ENCODE measurements at regions not wholly inside any gene's neighbourhood (a gene's known extent, or its start where the extent isn't known, plus 50 kb on each side); places are given as distances from the start of the nearest gene placed in this dataset.
A peak's percentile ranks its signal among the peaks of the same experiment; 100 is the strongest.
"Not testable (repeated sequence)": the region's sequence is repeated elsewhere in the genome, so short reads cannot be mapped to it uniquely, and the experiment has no call there.

DNA sequence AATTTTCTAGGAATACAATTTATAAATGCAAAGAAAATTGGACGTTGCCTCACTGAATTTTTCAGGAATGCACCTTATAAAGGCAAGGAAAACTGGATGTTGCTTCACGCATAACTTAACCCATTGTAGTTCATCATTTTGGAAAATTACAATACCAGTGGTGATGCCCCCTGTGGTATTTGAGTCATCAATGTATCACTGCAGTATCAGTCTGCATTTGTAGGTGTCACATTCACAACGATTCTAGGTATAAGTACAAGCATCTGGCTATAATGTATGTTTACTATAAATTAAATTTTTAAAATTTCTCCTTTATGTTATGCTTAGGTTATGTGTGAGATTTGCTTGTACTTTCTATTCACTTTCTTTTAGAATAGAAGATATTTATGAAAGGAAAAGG is 55.9 kb upstream of the KIF2A start:
- H3K27ac Mint-ChIP-seq; H3K27me3 Mint-ChIP-seq (ENCODE audit: low read depth in 2 of 2); intact Hi-C loops (cut with micrococcal nuclease); DNase-seq; H3K4me1 ChIP-seq (ENCODE audit: control insufficient read depth, insufficient read depth, low read length); H3K9me3 Mint-ChIP-seq; H3K9me3 ChIP-seq (ENCODE audit: control insufficient read depth, insufficient read depth, low read length); H3K4me3 ChIP-seq (ENCODE audit: low read length); H3K4me3 Mint-ChIP-seq; H3K4me1 Mint-ChIP-seq; H3K27ac ChIP-seq (ENCODE audit: low read length); H3K36me3 Mint-ChIP-seq; H3K27me3 ChIP-seq (ENCODE audit: control insufficient read depth, insufficient read depth, low read length); H3K36me3 ChIP-seq (ENCODE audit: control insufficient read depth, insufficient read depth, low read length); ATAC-seq: not testable (repeated sequence)
- 94% methylated on average over 2 of the region's 3 CpGs for WGBS (ENCODE audit: insufficient coverage)

DNA sequence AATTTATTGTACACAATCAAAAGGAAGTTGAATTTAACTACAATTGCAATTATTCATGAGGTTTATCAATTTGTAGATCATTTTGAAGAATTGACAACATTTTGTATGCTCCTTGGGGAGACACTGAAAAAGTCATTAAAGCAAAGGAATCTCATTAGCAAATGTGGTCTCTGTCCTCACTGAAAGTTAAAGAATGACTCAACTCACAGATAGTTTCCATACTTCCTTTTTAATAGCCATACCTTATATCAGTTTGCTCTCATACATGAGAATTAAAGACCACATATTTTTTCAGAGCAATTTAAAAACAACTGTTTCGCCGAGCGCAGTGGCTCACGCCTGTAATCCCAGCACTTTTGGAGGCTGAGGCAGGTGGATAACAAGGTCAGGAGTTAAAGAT is 55.1 kb upstream of the KIF2A start:
- DNase-seq; H3K27me3 Mint-ChIP-seq (ENCODE audit: low read depth in 2 of 2); H3K4me3 ChIP-seq (ENCODE audit: low read length); H3K4me1 ChIP-seq (ENCODE audit: control insufficient read depth, insufficient read depth, low read length); H3K27ac ChIP-seq (ENCODE audit: low read length); H3K36me3 ChIP-seq (ENCODE audit: control insufficient read depth, insufficient read depth, low read length); H3K27me3 ChIP-seq (ENCODE audit: control insufficient read depth, insufficient read depth, low read length); H3K9me3 ChIP-seq (ENCODE audit: control insufficient read depth, insufficient read depth, low read length); H3K36me3 Mint-ChIP-seq; H3K4me1 Mint-ChIP-seq; intact Hi-C loops (cut with micrococcal nuclease); ATAC-seq; H3K9me3 Mint-ChIP-seq; H3K4me3 Mint-ChIP-seq; H3K27ac Mint-ChIP-seq: not testable (repeated sequence)
- 94% methylated on average over 4 of the region's 4 CpGs for WGBS (ENCODE audit: insufficient coverage)

DNA sequence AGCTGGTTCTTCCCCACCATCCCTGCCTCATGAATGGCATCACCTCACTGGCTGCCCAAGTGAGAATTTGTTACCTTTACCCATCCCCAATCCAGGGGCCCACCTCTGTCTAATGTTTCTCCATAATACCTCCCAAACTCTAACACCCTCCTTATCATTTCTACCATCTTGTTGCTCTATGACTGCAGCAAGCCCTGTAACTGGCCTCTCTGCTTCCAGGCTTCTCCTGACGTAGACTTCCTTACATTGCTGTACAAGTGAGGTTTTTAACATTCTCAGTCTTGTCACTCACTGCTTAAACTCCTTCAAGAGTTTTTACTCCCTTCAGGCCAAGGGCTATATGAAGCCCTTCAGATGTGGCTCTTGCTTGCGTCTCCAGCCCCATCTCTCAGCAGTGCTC is 53.5 kb upstream of the KIF2A start:
- H3K4me3 ChIP-seq (ENCODE audit: low read length); H3K27ac Mint-ChIP-seq; H3K36me3 Mint-ChIP-seq; H3K27me3 ChIP-seq (ENCODE audit: control insufficient read depth, insufficient read depth, low read length); H3K9me3 Mint-ChIP-seq; H3K4me1 ChIP-seq (ENCODE audit: control insufficient read depth, insufficient read depth, low read length); H3K27ac ChIP-seq (ENCODE audit: low read length); DNase-seq; H3K27me3 Mint-ChIP-seq (ENCODE audit: low read depth in 2 of 2); H3K9me3 ChIP-seq (ENCODE audit: control insufficient read depth, insufficient read depth, low read length); H3K36me3 ChIP-seq (ENCODE audit: control insufficient read depth, insufficient read depth, low read length); ATAC-seq; intact Hi-C loops (cut with micrococcal nuclease); H3K4me3 Mint-ChIP-seq: not testable (repeated sequence)
- H3K4me1 Mint-ChIP-seq, result peaks cover 9 to 12% of the 10 kb centered on the region in 2 donors
- 98% methylated on average over 2 of the region's 2 CpGs for WGBS (ENCODE audit: insufficient coverage)

DNA sequence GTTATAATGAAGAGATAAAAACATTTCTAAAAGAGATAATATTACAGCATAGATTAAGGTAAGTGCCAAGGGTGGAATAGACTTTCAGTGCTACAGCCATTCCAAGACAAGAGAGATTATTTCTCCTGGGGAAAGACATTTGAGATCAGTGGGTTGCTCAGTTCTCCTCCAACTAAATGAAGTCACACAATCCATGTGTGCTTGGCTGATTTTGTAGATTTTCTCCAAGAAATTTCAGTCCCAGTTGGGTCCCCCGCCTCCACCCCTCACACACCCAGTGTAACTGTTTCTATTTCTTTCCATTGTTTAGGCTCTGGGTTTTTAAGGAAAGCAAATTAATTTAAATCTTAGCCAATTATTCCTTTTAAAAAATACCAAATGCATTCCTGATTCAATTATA is 50.5 kb upstream of the KIF2A start:
- ATAC-seq; H3K27ac ChIP-seq (ENCODE audit: low read length); H3K27me3 Mint-ChIP-seq (ENCODE audit: low read depth in 2 of 2); H3K27me3 ChIP-seq (ENCODE audit: control insufficient read depth, insufficient read depth, low read length); intact Hi-C loops (cut with micrococcal nuclease); H3K36me3 Mint-ChIP-seq; H3K4me1 ChIP-seq (ENCODE audit: control insufficient read depth, insufficient read depth, low read length); DNase-seq; H3K27ac Mint-ChIP-seq; H3K9me3 ChIP-seq (ENCODE audit: control insufficient read depth, insufficient read depth, low read length); H3K36me3 ChIP-seq (ENCODE audit: control insufficient read depth, insufficient read depth, low read length); H3K9me3 Mint-ChIP-seq; H3K4me3 Mint-ChIP-seq; H3K4me3 ChIP-seq (ENCODE audit: low read length): not testable (repeated sequence)
- H3K4me1 Mint-ChIP-seq, result peaks cover 9 to 12% of the 10 kb centered on the region in 2 donors
- no CpG with 5 or more reads among the region's 1 CpG for WGBS (ENCODE audit: insufficient coverage)

DNA sequence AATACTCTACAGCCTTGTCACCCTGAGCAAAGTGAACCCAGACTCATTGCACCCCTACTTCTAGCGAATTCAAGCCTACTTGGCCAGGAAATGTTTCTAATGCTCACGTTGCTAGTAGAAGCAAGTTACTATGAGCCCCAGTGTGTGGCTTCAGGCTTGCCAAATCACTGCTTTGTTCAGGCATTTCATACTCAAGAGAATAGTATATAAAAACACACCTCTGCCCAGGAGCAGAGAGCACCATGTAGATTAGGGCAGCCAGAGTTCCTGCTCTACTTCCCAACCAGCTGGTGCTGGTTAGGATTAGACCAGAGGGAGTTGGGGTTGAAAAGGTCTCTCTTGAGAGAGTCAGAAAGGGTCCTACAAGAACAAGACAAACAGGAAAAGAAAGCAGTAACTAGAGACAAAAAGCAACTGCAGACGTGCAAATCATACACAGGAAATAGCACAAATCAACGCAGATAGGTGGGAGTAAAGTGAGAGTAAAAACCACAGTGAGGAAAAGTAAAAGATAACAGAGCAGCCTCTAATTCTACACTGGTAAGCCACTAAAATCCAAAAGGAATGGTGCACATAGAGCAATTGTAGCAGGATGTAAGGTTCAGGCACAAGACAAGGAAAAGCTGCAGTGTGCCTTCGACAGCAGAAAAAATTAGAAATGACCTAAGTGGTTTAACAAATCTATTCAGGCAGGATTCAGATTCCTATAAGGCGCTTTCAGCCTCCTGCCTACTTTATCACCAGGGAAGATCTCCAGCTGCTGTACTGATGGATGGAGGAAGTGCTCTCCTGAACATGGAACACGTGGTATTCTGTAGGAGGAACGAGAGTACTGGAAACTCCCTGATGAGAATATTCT is 49.6 kb upstream of the KIF2A start:
- TF ChIP-seq, protein P1, sequence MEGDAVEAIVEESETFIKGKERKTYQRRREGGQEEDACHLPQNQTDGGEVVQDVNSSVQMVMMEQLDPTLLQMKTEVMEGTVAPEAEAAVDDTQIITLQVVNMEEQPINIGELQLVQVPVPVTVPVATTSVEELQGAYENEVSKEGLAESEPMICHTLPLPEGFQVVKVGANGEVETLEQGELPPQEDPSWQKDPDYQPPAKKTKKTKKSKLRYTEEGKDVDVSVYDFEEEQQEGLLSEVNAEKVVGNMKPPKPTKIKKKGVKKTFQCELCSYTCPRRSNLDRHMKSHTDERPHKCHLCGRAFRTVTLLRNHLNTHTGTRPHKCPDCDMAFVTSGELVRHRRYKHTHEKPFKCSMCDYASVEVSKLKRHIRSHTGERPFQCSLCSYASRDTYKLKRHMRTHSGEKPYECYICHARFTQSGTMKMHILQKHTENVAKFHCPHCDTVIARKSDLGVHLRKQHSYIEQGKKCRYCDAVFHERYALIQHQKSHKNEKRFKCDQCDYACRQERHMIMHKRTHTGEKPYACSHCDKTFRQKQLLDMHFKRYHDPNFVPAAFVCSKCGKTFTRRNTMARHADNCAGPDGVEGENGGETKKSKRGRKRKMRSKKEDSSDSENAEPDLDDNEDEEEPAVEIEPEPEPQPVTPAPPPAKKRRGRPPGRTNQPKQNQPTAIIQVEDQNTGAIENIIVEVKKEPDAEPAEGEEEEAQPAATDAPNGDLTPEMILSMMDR (IDR thresholded peaks at IDR 0.05), result no peak
- H3K27me3 Mint-ChIP-seq (ENCODE audit: low read depth in 2 of 2), result peaks cover 0 to 12% of the 10 kb centered on the region in 2 donors

More for the DNA sequence above, 49.6 kb upstream of the KIF2A start:
- 28% methylated on average over 7 of the region's 8 CpGs for WGBS (ENCODE audit: insufficient coverage)
- H3K4me3 Mint-ChIP-seq, result peak overlapping the region; percentile 45
- DNase-seq, result peak in 1 of 2 donors; percentile 65
- ATAC-seq, result peak; percentile 64 to 76 (median 69)
- H3K4me3 ChIP-seq (ENCODE audit: low read length), result no peak overlapping the region
- H3K36me3 Mint-ChIP-seq, result no peaks in the 10 kb centered on the region
- intact Hi-C loops (cut with micrococcal nuclease), result loop anchor here (2.0 kb wide), 1 partner anchor 28 kb away; no protein-coding TSS in a partner anchor
- peaks cover 9 to 12% of the 10 kb centered on the region in 2 donors for H3K4me1 Mint-ChIP-seq
- H3K27me3 ChIP-seq (ENCODE audit: control insufficient read depth, insufficient read depth, low read length), result no peaks in the 10 kb centered on the region
- peak overlapping the region; percentile 68 to 79 for H3K27ac Mint-ChIP-seq
- H3K9me3 Mint-ChIP-seq, result no peaks in the 10 kb centered on the region
- peaks cover 8% of the 10 kb centered on the region for H3K4me1 ChIP-seq (ENCODE audit: control insufficient read depth, insufficient read depth, low read length)
- H3K36me3 ChIP-seq (ENCODE audit: control insufficient read depth, insufficient read depth, low read length), result no peaks in the 10 kb centered on the region
- no peaks in the 10 kb centered on the region for H3K9me3 ChIP-seq (ENCODE audit: control insufficient read depth, insufficient read depth, low read length)
- peak overlapping the region; percentile 43 for H3K27ac ChIP-seq (ENCODE audit: low read length)

Data from natural killer cell (primary cell).